HG03432 (cell line): ENCODE measurements at regions not wholly inside any gene's neighbourhood (a gene's known extent, or its start where the extent isn't known, plus 50 kb on each side); places are given as distances from the start of the nearest gene placed in this dataset.
"Not testable (repeated sequence)": the region's sequence is repeated elsewhere in the genome, so short reads cannot be mapped to it uniquely, and the experiment has no call there.

Source experiments
- ATAC-seq: cut with Tn5 transposase; IDR thresholded peaks from one replicate; pipeline ENCODE4 v1.9.1; 2021; ENCODE audit warnings: mild to moderate bottlenecking, moderate library complexity; ENCODE audit not compliant: unreplicated experiment

DNA sequence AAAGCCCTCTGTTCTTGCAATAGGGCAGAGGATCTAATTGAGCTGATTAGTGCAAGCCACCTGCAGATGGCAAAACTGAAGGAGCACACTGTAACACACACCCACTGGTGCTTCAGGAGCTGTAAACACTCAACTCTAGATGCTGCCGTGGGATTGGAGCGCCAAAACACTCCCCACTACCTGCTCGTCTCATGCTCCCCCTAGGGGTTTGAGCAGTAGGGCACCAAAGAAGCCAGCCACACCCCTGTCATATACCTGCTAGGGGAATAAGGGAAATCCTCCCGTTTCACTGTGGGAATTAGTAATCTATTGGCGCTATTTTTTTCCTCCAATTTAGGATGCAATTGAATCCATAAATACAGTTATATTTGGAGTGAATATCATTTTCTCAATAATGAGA, 360.2 kb downstream of the GLUD2 start:
- no peak for ATAC-seq

DNA sequence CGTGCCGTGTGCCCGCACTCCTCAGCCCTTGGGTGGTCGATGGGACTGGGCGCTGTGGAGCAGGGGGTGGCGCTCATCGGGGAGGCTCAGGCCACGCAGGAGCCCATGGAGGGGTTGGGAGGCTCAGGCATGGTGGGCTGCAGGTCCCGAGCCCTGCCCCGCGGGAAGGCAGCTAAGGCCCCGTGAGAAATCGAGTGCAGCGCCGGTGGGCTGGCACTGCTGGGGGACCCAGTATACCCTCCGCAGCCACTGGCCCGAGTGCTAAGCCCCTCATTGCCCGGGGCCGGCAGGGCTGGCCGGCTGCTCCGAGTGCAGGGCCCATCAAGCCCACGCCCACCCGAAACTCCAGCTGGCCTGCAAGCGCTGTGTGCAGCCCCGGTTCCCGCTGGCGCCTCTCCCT, 384.1 kb downstream of the GLUD2 start:
- not testable (repeated sequence) for ATAC-seq

GRCh38 chrX:121433289-121433688, 385.9 kb downstream of the GLUD2 start:
- no peak for ATAC-seq

- ATAC-seq, result not testable (repeated sequence)
Measured at GRCh38 chrX:121437666-121438065, 390.3 kb downstream of the GLUD2 start.

- ATAC-seq, result peak; percentile 65
Measured at GRCh38 chrX:121455890-121456289, 408.5 kb downstream of the GLUD2 start.

DNA sequence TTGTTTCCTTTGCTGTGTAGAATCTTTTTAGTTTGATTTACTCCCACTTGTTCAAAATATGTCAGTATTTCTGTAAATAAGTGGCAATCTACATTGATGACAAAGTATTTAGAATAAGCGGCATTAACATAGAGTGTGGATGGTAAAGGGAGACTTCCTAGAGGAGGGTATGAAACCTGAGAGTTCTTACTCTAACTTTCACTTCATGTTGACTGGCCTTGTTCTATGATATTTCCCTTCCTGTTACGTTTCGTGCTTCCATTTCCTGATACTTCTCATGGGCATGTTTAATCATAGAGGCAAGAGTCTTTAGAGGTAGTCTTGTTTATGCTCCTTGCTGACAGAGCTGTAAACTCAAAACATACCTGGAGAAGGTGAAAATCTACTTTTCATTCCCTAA, 408.9 kb downstream of the GLUD2 start:
- ATAC-seq, result peak; percentile 98

DNA sequence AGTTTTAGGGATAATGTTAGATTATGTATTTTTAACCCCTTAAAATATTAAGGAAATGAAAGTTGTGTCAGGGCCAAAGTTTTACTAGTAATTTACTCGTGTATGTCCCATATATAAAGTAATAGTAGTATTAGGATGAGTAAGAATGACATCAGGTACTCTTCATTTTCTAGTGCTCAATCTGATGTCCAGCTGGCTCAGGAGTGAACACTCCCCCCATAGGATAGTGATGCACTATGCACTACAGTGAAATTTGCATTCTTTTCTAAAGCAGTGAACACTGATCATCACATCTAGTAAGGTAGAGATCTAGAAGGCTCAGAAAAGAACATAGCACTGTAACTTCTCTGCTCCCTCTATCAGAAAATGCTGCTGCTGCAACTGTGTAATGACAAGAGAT, 409.7 kb downstream of the GLUD2 start:
- no peak for ATAC-seq

DNA sequence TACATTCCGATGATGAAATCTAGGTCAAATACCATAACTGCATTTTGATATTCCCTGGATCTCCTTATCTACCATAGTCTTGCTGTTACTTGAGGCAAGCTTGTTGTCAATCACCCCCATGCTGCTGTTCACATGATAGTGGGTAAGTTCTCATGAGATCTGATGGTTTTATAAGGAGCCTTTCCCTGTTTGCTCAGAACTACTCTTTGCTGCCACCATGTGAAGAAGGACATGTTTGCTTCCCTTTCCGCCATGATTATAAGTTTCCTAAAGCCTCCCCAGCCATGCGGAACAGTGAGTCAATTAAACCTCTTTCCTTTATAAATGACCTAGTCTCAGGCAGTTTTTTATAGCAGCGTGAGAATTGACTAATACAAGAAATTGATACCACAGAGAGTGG, 432.0 kb downstream of the GLUD2 start:
- ATAC-seq, result no peak

GRCh38 chrX:121496966-121497365, 449.6 kb downstream of the GLUD2 start:
- no peak for ATAC-seq

DNA sequence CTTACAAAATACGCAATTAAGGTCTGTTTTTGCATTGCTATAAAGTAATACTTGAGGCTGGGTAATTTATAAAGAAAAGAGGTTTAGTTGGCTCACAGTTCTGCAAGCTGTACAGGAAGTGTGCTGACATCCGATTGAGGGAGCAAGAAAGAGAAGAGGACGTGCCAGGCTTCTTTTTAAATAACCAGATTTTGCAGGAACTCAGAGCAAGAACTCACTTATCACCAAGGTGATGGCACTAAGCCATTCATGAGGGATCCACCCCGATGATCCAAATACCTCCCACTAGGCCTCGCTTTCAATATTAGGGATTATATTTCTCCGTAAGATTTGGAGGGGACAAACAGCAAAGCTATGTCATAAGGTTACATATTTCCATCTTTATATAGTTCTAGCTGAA, 456.7 kb downstream of the GLUD2 start:
- no peak for ATAC-seq

DNA sequence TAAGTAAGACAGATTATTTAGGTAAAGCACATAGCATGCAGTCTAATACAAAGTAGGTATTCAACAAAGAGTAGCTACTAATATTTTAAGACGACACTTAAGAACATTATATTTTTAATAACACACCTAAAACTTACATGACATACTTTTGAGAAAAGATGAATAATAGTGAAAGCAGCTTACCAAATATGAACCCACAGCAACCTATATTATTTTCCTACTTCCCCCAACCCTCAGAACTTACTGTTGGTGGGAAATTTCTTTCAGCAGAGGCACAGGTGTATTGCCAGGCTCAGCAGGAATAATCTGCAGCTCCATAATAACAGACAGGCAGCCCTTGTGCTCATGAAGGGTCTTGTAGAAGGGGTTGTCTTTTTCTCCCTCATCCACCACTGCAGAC, 498.9 kb downstream of the GLUD2 start:
- ATAC-seq, result no peak

- ATAC-seq, result no peak
Measured at GRCh38 chrX:121558886-121559285, 511.5 kb downstream of the GLUD2 start.

GRCh38 chrX:121562616-121563015, 515.2 kb downstream of the GLUD2 start:
- ATAC-seq, result no peak

- ATAC-seq, result peak; percentile 88
Measured at GRCh38 chrX:121569609-121570008, 522.2 kb downstream of the GLUD2 start.

- ATAC-seq, result peak; percentile 81
Measured at GRCh38 chrX:121570072-121570841, 522.8 kb downstream of the GLUD2 start.

DNA sequence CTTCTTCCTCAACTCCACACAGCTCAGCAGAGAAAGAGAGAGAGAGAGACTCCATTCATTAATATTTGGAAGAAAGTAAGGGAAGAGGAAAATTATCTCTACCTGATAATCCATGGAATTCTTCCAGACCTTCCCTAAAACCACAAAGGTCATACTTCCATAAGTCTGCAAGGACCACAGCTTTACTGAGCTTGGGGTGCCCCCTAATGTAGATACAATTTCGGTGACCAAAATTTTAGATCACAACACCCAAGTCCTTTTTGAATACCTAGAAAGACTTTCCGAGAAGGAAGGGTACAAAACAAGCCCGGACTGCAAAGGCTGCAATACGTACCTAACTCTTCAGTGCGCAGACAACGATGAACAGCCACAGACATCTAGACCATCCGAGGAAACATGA, 523.9 kb downstream of the GLUD2 start:
- ATAC-seq, result no peak

GRCh38 chrX:121574384-121574783, 527.0 kb downstream of the GLUD2 start:
- not testable (repeated sequence) for ATAC-seq

DNA sequence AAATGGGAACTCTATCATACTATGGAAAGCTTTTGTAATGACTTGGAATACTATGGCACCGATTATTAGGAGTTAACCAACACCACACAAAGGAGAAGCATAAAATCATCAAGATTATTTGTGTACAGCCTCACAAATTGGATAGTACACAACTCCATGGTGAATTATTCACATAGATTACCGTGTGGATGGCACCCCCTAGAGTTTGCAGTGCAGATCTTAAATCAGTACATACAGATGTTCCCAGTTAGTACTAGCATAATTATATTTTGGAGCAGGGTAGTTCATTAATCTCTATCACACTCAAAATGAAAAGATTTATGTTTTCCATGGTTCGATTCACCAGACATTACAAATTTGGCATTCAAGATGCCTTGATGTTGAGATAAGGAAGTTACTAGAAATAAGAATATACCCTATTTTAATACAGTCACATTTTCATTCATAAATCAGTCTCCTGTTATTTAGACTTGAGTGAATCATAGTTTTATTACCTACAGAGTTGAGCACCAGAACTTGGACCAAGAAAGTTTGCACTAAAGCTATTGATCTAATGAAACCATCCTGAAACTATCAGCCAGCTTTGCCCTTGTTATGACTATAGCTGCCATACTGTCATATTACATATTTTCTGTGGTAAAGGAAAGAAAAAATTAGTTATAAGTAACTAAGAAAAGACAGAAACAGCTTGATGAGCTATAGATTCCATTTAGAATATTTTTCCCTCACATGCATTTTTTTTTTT, 531.8 kb downstream of the GLUD2 start:
- ATAC-seq, result peak; percentile 60

DNA sequence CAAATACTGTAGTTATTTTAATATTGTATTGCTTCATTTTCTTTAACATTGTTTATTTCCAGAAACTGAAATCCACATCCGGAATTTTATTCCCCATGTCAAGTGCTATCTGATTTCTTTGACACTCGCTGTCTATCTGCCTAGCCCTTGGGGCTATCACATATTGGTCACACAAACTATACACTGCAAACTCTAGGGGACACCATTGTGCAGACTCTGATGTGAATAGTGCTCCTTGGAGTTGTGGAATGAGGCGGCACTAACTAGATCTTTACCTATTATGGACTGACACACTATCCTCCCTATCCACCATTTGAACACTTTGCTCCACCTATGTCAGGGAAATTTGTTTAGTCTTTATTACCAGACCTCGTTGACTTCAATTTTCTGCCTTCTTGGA, 534.5 kb downstream of the GLUD2 start:
- ATAC-seq, result no peak

GRCh38 chrX:121585626-121586025, 538.2 kb downstream of the GLUD2 start:
- ATAC-seq, result no peak

DNA sequence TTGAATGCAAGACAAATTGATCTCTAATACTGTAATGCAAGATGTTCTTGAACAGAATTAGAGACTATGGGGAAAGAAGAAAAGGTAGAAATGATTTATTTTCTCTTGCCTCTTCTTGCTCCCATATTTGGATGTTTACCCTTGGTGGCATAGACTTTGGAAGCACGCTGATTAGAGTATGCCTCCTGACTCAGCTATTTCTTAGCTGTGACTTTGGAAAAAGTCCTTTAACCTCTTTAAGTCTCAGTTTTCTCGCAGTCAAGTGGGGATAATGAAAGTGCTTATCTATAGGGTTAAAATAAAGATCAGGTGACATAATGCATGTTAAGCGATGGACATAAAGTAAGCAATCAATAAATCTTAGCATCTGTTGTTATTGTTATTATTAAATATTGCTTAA, 545.5 kb downstream of the GLUD2 start:
- ATAC-seq, result no peak

GRCh38 chrX:121598356-121598755, 550.9 kb downstream of the GLUD2 start:
- ATAC-seq, result no peak
